ENCODE measurements at regions not wholly inside any gene's neighbourhood (a gene's known extent, or its start where the extent isn't known, plus 50 kb on each side); places are given as distances from the start of the nearest gene placed in this dataset.
A peak's percentile ranks its signal among the peaks of the same experiment; 100 is the strongest.

DNA sequence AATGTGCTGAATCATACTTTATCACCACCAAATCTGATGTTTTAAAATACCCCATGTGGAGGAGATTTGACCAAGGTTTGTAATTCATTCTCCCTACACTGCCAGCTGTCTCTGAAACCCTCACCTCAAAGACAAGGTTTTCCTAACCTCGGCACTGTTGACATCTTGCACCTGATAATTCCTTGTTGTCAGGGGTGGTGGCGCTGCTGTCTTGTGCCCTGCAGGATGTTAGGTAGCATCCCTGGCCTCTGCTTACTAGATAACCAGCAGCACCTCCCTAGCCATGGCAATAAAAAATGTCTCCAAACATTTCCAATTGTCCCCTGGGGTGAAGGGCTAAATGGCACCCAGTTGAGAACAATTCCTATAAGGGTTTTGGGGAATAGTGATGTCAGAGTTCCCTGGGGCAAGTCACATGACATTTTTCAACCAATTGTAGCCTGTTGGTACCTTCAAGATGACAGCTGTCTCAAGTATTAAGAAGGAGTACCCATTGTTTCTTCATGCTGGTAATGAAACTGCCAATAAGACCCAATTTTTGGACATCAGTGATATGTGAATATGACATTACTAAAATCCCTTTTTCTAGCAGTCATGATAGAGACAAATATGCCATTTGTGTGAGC is 160.6 kb upstream of the PLCXD3 start:
- DNase-seq = no peak

DNA sequence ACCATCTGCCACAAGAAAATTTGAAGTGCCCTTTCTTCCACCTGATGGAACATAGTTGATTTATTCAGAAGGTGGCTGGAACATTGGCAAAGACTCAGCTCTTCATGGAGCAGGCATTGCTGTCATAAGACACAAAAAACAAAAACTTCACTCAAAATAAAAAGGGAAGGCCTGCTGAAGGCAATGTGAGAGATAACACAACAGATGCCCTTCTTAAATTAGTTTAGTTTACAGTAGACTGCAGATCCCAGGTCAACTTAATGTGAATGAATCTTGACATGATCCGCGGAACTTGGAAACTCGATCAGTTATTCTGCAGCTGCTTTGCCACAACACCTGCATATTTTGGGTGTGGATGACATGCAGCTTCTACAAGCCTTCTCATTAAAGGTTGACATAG is 159.8 kb upstream of the PLCXD3 start:
- no peak for DNase-seq

DNA sequence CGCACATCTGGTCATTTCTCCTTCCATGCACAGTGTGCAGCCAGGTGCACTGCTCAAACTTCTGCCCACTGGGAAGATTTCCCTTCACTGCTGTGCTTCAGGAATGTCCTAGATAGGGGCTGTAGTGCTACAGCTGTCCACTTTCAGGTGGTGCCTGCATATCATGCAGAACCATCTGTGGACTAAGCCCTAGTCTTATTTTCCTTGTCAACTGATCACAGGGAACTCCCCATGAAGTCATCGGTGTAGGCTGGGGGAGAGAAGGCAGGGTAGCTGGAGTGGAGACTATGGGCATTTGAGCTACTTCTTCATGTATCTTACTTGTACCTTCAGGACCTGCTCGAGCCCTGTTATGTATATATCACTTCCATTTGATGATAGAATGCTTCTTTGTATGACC is 150.9 kb upstream of the PLCXD3 start:
- DNase-seq = no peak

DNA sequence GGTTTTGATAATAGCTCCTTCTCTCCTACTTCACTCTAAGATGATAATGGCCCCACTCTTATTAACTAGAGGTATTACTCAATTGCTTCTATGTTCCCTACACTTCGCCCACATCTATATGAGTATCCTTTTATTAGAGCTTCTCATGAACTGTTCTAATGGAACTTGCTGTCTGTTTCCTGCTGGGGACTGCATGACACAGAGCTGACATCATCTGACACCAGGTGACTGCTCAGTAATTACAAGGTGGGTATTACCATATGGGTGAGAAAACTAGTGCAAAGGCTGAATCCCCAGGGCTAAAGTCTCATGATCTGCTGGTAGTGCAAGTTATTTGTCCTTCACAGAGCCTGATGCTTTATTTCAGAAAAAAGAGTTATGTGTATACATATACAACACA is 146.2 kb upstream of the PLCXD3 start:
- no peak for DNase-seq

DNA sequence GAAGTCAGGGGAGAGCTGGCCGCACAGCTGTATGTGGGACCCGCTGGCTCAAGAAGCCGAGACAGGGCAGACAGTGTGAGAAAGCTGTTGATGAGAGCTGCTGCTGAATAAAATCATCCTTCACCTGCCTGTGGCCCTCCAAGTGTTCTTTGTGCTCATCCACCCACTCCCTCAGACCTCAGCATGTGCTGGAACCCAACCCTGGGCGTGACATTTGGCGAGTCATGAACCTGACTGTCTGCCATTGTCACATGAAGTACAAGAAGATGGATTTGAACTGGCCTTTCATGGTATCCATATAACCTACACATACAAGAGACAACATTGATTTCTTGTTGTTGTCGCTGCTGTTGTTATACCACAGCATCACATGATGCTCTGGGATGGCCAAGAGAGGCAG is 139.7 kb upstream of the PLCXD3 start:
- no peak for DNase-seq

DNA sequence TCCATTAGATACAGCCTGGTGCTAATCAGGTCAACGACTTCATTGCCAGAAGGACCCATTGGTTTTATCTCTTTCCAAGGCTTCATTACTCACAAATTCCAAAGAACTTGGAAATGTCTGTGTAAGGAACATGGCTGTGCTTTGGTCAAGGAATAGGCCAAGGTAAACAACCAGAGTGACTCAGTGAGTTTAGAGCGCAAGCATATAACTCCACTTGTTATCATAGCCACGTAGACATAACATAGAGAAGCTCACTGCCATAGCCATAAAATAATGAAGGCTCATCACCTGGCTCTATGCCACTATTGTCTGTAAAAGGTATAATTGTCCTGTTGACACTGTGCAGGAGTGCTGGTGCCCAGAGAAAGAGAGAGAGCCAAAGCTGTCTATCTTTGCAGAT is 139.3 kb upstream of the PLCXD3 start:
- DNase-seq = no peak

DNA sequence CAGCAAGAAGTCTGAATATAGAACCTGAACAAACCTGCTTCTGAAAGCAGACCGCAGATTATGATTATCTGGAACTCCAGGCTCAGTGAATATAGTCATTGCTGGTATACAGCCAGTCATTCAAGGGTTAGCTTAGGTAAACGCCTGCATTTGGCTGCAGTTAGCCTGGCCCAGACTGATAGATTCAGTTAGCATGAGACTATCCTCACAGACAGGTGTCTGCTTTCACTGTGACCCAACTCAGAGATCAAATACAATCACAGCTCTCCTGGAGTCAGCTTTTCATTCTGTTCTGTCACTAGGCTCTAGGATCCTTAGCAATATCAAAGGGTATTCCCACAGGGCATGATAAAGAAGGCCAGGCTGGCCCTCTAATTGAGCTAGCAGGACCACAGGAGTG is 138.6 kb upstream of the PLCXD3 start:
- DNase-seq = no peak

DNA sequence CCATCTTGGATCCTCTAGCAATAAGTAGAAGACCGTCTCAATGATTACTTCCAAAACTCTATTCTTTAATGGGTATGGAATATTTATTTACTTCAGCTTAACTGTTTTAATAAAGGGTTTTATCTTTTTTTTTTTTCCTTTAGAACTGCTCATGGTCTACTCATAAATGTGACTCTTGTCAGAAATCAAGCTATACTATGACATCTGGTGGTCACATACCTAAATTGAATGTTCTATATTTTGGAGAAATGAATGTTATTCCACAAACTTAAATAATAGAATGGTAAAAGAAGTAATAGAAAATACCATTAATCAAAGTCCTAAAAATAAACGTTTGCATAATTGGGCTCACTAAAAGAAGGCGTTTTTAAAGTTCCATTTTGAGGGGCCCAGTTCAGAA is 131.2 kb upstream of the PLCXD3 start:
- DNase-seq = no peak

DNA sequence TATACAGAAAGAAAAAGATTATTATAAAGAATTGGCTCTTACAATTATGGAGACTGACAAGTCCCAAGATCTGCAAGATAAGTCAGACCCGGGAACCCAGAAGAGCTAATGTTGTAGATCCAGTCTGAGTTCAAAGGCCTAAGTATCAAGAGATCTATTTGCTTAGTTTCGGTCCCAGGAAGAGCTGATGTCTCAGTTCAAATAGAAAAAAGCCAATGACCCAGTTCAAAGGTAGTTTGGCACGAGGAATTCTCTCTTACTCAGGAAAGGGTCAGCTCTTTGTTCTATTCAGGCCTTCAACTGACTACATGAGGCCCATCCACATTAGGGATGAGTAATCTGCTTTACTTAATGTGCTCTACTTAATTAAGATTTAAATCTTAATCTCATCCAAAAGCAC is 128.3 kb upstream of the PLCXD3 start:
- DNase-seq = no peak

DNA sequence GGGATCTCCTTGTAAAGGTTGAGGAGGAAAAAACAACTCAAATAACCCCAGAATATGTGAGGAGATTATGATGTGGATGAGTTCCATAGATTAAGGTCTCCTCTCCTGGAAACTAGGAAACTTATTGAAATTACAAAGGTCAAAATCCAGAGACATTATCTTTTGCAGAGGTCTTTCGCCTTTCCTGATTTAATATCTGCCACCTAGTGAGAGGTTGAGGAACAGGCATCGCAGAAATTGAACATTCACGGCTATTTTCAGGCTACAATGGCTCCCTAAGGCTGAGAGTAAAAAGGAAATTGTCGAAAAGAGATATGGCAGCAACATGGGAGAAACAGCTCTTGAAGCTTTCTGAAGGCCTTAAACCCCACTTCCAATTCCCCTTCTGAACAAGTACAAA is 127.5 kb upstream of the PLCXD3 start:
- peak; percentile 7 for DNase-seq

DNA sequence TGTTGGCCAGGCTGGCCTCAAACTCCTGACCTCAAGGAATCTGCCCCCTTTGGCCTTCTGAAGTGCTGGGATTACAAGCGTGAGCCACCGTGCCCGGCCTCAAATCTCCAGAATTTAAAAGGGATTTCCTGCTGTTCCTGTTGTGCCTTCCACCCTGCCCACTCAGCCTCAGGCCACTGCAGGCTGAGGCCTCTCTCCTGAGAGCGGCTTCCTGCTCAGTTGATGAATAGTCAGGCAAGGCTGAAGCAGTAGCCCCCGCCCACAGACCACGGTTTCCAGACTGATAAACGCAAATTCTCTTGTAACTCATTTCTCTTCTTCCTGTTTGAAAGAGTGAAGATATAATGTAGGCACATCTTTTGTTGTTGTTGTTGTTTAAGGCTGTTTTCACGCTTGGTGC is 127.0 kb upstream of the PLCXD3 start:
- DNase-seq = no peak

DNA sequence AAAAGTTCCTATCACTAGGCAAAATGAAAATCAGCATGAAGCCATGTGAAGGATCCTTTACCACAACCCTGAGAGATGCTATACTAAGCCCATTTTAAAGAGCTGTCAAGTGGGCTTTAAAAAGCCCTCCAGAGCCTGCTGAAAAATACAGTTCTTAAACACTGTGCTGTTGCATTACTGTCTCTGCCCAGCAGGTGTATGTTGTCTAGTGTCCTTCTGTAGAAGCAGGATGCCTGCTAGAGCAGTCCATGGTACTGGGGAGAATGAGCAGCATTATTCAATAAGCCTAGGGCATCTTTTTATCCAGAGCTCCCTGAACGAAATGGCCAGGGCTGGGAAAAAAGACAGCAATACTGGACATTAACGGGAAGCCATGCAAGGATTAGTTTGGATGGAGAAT is 126.2 kb upstream of the PLCXD3 start:
- DNase-seq = peak; percentile 7

DNA sequence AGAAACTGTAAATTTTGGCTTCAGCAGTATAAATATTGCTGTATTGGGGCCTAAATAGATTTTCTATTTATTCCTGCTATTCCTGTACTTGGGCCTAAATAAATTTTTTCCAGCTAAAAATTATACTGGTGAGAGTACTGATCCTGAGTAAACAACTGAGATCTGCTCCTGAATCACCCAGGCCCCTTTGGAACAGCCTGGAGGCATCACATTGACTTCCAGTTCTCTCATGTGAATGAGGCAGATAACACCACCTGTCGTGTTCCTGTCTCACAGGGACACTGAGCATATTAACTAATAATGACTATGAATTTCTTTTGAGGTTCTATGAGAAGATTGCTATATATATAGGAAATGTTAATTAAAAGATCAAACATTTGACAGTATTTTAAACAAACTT is 119.5 kb upstream of the PLCXD3 start:
- DNase-seq = no peak

DNA sequence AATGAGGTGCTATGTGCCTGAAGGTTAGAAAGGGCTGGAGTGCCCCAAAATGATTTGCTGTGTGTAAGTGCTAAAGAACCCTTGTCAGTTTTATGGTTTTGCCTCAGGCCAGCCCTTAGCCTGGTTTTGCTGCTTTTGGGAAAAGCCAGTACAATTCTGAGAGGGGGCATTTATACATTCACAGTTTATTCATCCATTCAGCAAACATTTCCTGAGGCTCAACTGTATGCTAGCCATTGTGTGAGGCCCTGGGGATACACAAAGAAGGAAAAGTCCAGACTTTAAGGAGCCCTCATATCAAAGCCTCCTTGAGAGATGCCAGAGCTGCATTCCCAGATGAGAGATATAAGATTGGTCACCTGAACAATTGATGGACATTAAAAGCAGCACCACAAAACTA is 115.2 kb upstream of the PLCXD3 start:
- no peak for DNase-seq

DNA sequence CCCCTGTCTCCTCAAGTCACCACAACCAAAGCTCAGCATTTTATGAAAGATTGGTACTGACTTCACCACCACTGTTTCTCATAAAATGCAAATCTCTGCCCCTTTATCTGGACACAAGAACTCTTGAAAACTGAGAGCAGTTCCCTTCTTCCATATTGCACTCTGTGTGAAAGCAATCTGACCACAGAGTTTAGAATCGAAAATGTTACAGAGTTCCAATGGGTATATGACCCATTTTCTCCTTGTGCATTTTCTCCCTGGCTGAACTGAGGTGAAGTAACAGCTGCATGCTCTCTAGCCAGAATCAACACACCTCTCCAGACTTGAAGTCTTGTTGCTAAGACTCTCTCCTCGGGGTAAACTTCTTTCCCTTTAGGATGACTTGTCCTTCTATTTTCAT is 111.0 kb upstream of the PLCXD3 start:
- DNase-seq = no peak

DNA sequence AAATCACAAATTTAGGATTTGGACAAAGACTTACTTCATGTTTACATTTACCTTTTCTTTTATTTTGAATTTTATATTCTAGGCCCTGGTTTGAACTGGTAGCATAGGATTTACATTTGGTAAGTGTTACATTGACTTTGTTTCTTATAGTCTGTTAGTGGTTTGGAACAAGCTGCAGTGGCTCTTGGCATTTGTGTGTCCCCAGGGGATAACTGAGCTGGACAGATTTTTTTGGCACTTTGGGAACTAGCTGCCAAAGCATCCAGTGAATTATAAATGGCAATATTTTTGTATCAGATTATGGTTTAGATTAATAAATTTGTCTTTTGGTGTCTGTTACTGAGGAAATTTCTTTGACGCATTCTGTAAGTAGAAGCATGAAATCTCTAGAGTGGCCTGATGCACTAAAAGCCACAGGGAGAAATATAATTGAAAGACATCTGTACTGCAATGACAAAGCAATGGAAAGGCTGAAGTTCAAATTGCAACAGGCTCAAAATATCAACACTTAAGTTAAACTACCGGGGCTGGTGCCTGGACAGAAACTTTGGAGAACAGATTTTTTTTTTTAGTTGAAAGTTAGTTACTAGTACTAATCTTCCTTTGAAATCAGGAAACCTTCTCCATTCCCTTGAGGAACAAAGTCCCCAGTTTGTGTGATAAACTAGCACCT is 107.6 kb upstream of the PLCXD3 start:
- DNase-seq = no peak

DNA sequence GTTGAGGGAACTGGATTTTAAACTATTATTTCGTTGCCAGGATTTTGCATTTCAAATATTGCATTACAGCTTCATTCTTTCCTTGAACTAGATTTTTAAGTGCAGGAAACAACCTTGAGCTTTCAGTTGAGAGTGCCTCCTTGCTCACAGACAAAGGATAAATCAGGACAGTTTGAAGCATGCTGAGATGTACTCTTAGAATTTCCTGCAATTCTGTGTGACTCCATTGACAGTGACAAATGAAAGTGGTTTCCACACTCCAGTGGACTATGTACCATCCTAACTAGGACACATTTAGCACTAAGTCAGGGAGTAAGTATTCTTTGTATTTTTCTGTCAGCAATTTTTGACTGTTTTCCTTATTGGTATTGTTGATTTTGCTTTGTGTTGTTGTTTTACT is 100.0 kb upstream of the PLCXD3 start:
- DNase-seq = no peak

DNA sequence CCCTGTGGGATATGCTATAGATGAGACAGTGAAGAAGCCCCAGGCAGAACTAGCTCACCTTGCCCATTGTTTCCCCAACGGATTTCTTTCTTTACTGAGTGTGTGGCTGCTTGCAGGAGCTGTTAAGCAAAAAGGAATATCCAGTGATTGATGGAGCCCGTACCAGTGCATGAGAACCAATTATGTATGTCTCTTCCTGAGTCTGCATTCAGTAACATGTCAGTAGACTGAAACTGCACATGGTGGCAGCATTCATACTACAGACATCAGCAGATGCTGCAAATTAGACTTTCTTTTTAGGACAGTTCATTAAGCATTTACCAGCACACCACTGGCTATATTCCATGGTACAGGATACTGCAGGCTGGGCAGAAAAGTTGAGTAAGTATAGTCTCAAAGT is 90.3 kb upstream of the PLCXD3 start:
- DNase-seq = no peak

DNA sequence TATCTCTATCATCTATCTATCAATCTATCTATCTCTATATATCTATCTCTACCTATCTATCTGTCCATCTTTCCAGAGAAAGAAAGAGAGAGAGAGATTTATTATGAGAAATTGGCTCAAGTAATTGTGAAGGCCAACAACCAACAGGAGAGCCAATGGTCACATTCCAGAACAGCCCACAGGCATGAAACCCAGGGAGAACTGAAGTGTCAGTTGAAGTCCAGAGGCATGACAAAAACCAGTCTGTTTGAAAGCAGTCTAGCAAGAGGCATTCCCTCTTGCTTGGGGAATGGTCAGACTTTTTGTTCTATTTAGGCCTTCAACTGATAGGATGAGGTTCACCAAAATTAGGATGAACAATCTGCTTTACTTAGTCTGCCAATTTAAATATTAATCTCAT is 87.6 kb upstream of the PLCXD3 start:
- no peak for DNase-seq

DNA sequence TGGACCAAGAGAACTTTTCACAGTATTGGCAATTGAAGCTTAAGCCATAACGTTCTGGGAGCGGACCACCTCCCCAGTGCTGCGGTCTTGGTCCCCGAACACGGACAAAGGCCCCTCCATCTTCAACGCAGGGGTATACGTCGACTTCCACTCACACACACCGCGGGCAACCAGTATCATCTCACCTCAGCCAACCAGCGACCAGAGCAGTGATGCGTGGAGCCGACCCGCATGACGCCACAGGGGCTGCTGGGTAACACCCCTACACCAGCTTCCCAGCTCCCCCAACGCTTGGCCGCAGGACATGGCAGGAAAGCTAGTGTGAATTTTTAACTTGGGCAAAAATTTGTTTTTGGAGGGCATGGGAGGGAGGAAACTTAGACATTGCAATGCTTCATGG is 77.3 kb upstream of the PLCXD3 start:
- DNase-seq = no peak

DNA sequence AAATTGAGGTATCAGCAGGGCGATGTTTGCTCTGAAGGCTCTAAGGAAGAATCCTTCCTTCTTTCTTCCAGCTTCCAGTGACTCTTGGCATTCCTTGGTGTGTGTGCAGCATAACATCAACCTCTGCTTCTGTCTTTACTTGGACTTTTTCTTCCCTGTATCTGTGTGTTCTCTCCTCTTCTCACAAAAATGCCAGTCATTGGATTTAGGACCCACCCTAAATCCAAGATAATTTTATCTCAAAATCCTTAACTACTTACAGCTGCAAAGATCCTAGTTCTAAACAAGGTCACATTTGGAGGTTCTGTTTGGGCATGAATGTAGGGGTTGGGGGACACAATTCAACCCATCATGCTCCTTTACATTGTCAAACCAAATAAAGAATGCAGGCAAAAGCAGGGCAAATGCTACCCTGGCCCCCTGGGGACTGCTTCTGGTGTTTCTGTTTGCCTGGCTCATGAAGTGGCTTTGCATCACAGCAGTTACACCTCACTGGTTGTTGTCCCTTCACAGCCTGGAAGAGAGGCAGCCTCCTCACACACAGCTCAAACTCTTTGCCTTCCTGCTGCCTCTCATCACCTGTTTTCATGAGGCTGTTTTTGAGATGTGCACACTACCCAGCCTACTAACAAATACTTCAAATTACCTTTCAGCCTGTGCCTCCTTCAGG is 64.8 kb upstream of the PLCXD3 start:
- DNase-seq = no peak

DNA sequence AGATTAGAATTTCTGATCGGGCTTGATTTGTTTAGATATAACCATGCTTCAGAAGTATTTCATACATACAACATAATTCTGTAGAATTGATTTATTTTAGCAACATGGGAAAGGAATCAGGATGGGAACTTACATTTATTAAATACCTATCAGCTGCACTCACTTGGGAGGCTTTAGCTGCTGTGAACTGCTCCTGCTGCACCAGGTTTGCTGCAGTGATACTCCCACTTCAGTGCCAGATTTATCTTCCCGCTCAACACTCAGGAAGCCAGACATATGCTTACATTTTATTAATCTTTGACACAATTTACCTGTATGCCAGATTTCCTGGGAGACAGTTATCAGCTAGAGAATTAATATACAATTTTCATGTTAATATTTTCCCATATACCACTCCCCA is 64.0 kb upstream of the PLCXD3 start:
- DNase-seq = no peak
